ENCODE measurements at regions not wholly inside any gene's neighbourhood (a gene's known extent, or its start where the extent isn't known, plus 50 kb on each side); places are given as distances from the start of the nearest gene placed in this dataset.

GRCh38 chr3:22977042-22977441 lies 226.1 kb upstream of the UBE2E2 start:
- Histone ChIP-seq H3K27ac (ENCODE audit: insufficient read depth, low read depth, low read length) (no peak overlapping the region), H3K79me2 (ENCODE audit: control insufficient read depth, insufficient read depth, low read length) (no peaks in the 10 kb centered on the region), H3K9me1 (replicated peaks; ENCODE audit: control insufficient read depth, extremely low read depth, insufficient read depth, low read length) (no peaks in the 10 kb centered on the region), H3K4me2 (ENCODE audit: insufficient read depth, low read length) (no peak overlapping the region), H3K9ac (replicated peaks; ENCODE audit: extremely low read depth, insufficient read depth, low read length) (no peak overlapping the region), H2AFZ (ENCODE audit: low read depth, low read length) (no peak overlapping the region), H3K36me3 (ENCODE audit: control insufficient read depth in 2 of 2, extremely low read depth in 1 of 2, insufficient read depth in 2 of 2, low read length in 2 of 2) (no peaks in the 10 kb centered on the region), H3K4me1 (ENCODE audit: control insufficient read depth, extremely low read depth, insufficient read depth, low read length) (no peaks in the 10 kb centered on the region), H4K20me1 (replicated peaks; ENCODE audit: control insufficient read depth, extremely low read depth, insufficient read depth, low read length) (no peaks in the 10 kb centered on the region), H3K4me3 (replicated peaks in 1 of 3; ENCODE audit: insufficient read depth in 1 of 3, low read depth in 1 of 3, low read length in 3 of 3) (no peak overlapping the region), H3K9me3 (replicated peaks; ENCODE audit: control insufficient read depth, insufficient read depth, low read length) (no peaks in the 10 kb centered on the region), H3K27me3 (ENCODE audit: control insufficient read depth in 2 of 2, insufficient read depth in 2 of 2, low read length in 2 of 2) (no peaks in the 10 kb centered on the region)
- ChIA-PET POLR2A (no interaction called here), CTCF (no interaction called here)
- FAIRE-seq (no peak), DNase-seq (ENCODE audit: low read depth, low spot score) (no peak)
- no TSS peak for BruUV-seq (replicated peaks)
- dilution Hi-C loops (cut with MboI; ENCODE audit: extremely low pct_ligation_motif_present, low sequenced_read_pairs) (no loop called here), intact Hi-C loops (cut with micrococcal nuclease) (no loop called here)
- TF ChIP-seq GATA2 (IDR thresholded peaks at IDR 0.05; ENCODE audit: insufficient read depth, insufficient read length, low read depth, low read length) = no peak
- TF ChIP-seq EZH2 (IDR thresholded peaks at IDR 0.05; ENCODE audit: borderline replicate concordance, low read depth, low read length, severe bottlenecking) = no peak
- TF ChIP-seq JUN (IDR thresholded peaks at IDR 0.05; ENCODE audit: borderline replicate concordance, insufficient read depth, insufficient read length, low read depth) = no peak
- TF ChIP-seq CTCF (IDR thresholded peaks at IDR 0.05; ENCODE audit: extremely low read depth in 1 of 2, insufficient read depth in 1 of 2, low read depth in 1 of 2, low read length in 2 of 2) = no peak

- no peak overlapping the region for H3K4me3 ChIP-seq (replicated peaks in 1 of 3; ENCODE audit: insufficient read depth in 1 of 3, low read depth in 1 of 3, low read length in 3 of 3)
- FAIRE-seq (no peak), DNase-seq (ENCODE audit: low read depth, low spot score) (no peak)
- no peak overlapping the region for H2AFZ ChIP-seq (ENCODE audit: low read depth, low read length)
- no peak overlapping the region for H3K4me2 ChIP-seq (ENCODE audit: insufficient read depth, low read length)
- no TSS peak for BruUV-seq (replicated peaks)
- H3K9me3 ChIP-seq (replicated peaks; ENCODE audit: control insufficient read depth, insufficient read depth, low read length) = no peaks in the 10 kb centered on the region
- TF ChIP-seq MYC (IDR thresholded peaks at IDR 0.05; ENCODE audit: low read depth, low read length) (no peak), CTCF (IDR thresholded peaks at IDR 0.05; ENCODE audit: extremely low read depth in 1 of 2, insufficient read depth in 1 of 2, low read depth in 1 of 2, low read length in 2 of 2) (no peak), FOS (IDR thresholded peaks at IDR 0.05; ENCODE audit: borderline replicate concordance, insufficient read depth, low read length) (no peak), MAX (IDR thresholded peaks at IDR 0.05; ENCODE audit: insufficient read depth, insufficient read length) (no peak), JUN (IDR thresholded peaks at IDR 0.05; ENCODE audit: borderline replicate concordance, insufficient read depth, insufficient read length, low read depth) (no peak), EZH2 (IDR thresholded peaks at IDR 0.05; ENCODE audit: borderline replicate concordance, low read depth, low read length, severe bottlenecking) (no peak), POLR2A (IDR thresholded peaks at IDR 0.05; ENCODE audit: low read depth, low read length) (no peak), POLR2AphosphoS5 (IDR thresholded peaks at IDR 0.05; ENCODE audit: insufficient read depth, low read depth, low read length) (no peak), GATA2 (IDR thresholded peaks at IDR 0.05; ENCODE audit: insufficient read depth, insufficient read length, low read depth, low read length) (no peak)
- POLR2A ChIA-PET = no interaction called here
- H3K4me1 ChIP-seq (ENCODE audit: control insufficient read depth, extremely low read depth, insufficient read depth, low read length) = no peaks in the 10 kb centered on the region
- H3K9ac ChIP-seq (replicated peaks; ENCODE audit: extremely low read depth, insufficient read depth, low read length) = no peak overlapping the region
- dilution Hi-C loops (cut with MboI; ENCODE audit: extremely low pct_ligation_motif_present, low sequenced_read_pairs) (no loop called here), intact Hi-C loops (cut with micrococcal nuclease) (no loop called here)
- CTCF ChIA-PET = no interaction called here
- H3K79me2 ChIP-seq (ENCODE audit: control insufficient read depth, insufficient read depth, low read length) = no peaks in the 10 kb centered on the region
- H3K27ac ChIP-seq (ENCODE audit: insufficient read depth, low read depth, low read length) = no peak overlapping the region
- no peaks in the 10 kb centered on the region for H3K36me3 ChIP-seq (ENCODE audit: control insufficient read depth in 2 of 2, extremely low read depth in 1 of 2, insufficient read depth in 2 of 2, low read length in 2 of 2)
- H4K20me1 ChIP-seq (replicated peaks; ENCODE audit: control insufficient read depth, extremely low read depth, insufficient read depth, low read length) = no peaks in the 10 kb centered on the region
- H3K9me1 ChIP-seq (replicated peaks; ENCODE audit: control insufficient read depth, extremely low read depth, insufficient read depth, low read length) = no peaks in the 10 kb centered on the region
- no peaks in the 10 kb centered on the region for H3K27me3 ChIP-seq (ENCODE audit: control insufficient read depth in 2 of 2, insufficient read depth in 2 of 2, low read length in 2 of 2)
These were observed 225.4 kb upstream of the UBE2E2 start for GRCh38 chr3:22977650-22978289.

Data from endothelial cell of umbilical vein (primary cell).